ENCODE measurements at regions not wholly inside any gene's neighbourhood (a gene's known extent, or its start where the extent isn't known, plus 50 kb on each side); places are given as distances from the start of the nearest gene placed in this dataset.
A peak's percentile ranks its signal among the peaks of the same experiment; 100 is the strongest.

GRCh38 chr13:111620586-111620985 is 300.1 kb downstream of the TEX29 start:
- H2AK5ac ChIP-seq (ENCODE audit: insufficient read length, low read length), result no peak overlapping the region
- Mint-ChIP-seq H3K27me3 (ENCODE audit: low read depth) (peaks cover 6% of the 10 kb centered on the region), H3K4me3 (no peak overlapping the region), H3K27ac (no peak overlapping the region), H3K4me1 (peaks cover 0 to 4% of the 10 kb centered on the region in 2 experiments; a peak in 2 of 4 replicates), H3K36me3 (ENCODE audit: insufficient read depth in 1 of 3, low read depth in 3 of 3) (no peaks in the 10 kb centered on the region), H3K9me3 (no peaks in the 10 kb centered on the region)
- no CpG with 5 or more reads among the region's 9 CpGs for WGBS (ENCODE audit: extremely low coverage, insufficient read length, low lambda C conversion rate)
- no peak overlapping the region for H4K91ac ChIP-seq (ENCODE audit: insufficient read length, low read depth, low read length)
- no peak overlapping the region for H2BK12ac ChIP-seq (ENCODE audit: insufficient read length, low read depth, low read length)
- H3T11ph ChIP-seq (ENCODE audit: low read length), result no peak overlapping the region
- no peaks in the 10 kb centered on the region for H3K27me3 ChIP-seq (ENCODE audit: insufficient read depth, low read length)
- no peak overlapping the region for H3K4ac ChIP-seq (ENCODE audit: low read depth, low read length)
- TF ChIP-seq, protein P1, sequence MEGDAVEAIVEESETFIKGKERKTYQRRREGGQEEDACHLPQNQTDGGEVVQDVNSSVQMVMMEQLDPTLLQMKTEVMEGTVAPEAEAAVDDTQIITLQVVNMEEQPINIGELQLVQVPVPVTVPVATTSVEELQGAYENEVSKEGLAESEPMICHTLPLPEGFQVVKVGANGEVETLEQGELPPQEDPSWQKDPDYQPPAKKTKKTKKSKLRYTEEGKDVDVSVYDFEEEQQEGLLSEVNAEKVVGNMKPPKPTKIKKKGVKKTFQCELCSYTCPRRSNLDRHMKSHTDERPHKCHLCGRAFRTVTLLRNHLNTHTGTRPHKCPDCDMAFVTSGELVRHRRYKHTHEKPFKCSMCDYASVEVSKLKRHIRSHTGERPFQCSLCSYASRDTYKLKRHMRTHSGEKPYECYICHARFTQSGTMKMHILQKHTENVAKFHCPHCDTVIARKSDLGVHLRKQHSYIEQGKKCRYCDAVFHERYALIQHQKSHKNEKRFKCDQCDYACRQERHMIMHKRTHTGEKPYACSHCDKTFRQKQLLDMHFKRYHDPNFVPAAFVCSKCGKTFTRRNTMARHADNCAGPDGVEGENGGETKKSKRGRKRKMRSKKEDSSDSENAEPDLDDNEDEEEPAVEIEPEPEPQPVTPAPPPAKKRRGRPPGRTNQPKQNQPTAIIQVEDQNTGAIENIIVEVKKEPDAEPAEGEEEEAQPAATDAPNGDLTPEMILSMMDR (conservative IDR thresholded peaks at IDR 0.05), result no peak
- no peak overlapping the region for H2BK15ac ChIP-seq (ENCODE audit: low read depth, low read length)
- no peak overlapping the region for H2BK20ac ChIP-seq (ENCODE audit: low read depth, low read length, poor library complexity, severe bottlenecking)
- H3K27ac ChIP-seq (ENCODE audit: insufficient read length, low read depth, low read length), result no peak overlapping the region
- H4K20me1 ChIP-seq (ENCODE audit: control insufficient read depth, insufficient read depth, insufficient read length), result no peaks in the 10 kb centered on the region
- peak; percentile 17 for DNase-seq
- no peak overlapping the region for H3K56ac ChIP-seq (ENCODE audit: insufficient read length, low read depth, low read length)
- H2AFZ ChIP-seq (ENCODE audit: low read length), result no peak overlapping the region
- H4K8ac ChIP-seq (replicated peaks; ENCODE audit: insufficient read length, low read depth, low read length), result no peak overlapping the region
- H3K4me2 ChIP-seq (ENCODE audit: insufficient read depth, insufficient read length, low read length), result no peak overlapping the region
- H2BK5ac ChIP-seq (ENCODE audit: insufficient read length, low read length), result no peak overlapping the region
- H3K79me2 ChIP-seq (ENCODE audit: insufficient read depth, low read length), result no peaks in the 10 kb centered on the region
- no peak overlapping the region for H4K5ac ChIP-seq (ENCODE audit: insufficient read length, low read depth, low read length)
- no peak overlapping the region for H3K9ac ChIP-seq (ENCODE audit: extremely low read depth, insufficient read length, low read length)
- no peaks in the 10 kb centered on the region for H3K23me2 ChIP-seq (ENCODE audit: insufficient read length, low read depth, low read length, poor library complexity, severe bottlenecking)
- no peaks in the 10 kb centered on the region for H3K9me3 ChIP-seq (ENCODE audit: control insufficient read depth, low read depth, low read length)
- no peaks in the 10 kb centered on the region for H3K79me1 ChIP-seq (ENCODE audit: insufficient read depth, low read depth, low read length, poor library complexity, severe bottlenecking)
- no peaks in the 10 kb centered on the region for H3K4me1 ChIP-seq (ENCODE audit: insufficient read depth, low read length)
- no peak overlapping the region for H3K14ac ChIP-seq (ENCODE audit: insufficient read depth, low read length)
- H2BK120ac ChIP-seq (ENCODE audit: low read depth, low read length, poor library complexity, severe bottlenecking), result no peak overlapping the region
- H3K18ac ChIP-seq (ENCODE audit: insufficient read length, low read depth, low read length), result no peak overlapping the region
- no peak overlapping the region for H3K23ac ChIP-seq (ENCODE audit: insufficient read length, low read depth, low read length)
